Caco-2 (cell line): ENCODE measurements at regions not wholly inside any gene's neighbourhood (a gene's known extent, or its start where the extent isn't known, plus 50 kb on each side); places are given as distances from the start of the nearest gene placed in this dataset.

Source experiments
- BruUV-seq: library from RNA; stranded (reverse); fragments of 400-500 nt; replicated peaks from 2 replicates; lab custom pipeline; 2021; lab: Mats Ljungman, UMichigan
- CTCF ChIA-PET: fragments of 300-600 bp; sonication (Branson Sonifier 250); formaldehyde crosslinking; loops from one replicate; lab custom pipeline; 2022; ENCODE audit warnings: antibody characterized with exemption; lab: Charles Lee
- POLR2A ChIA-PET: fragments of 300-600 bp; sonication (Branson Sonifier 250); formaldehyde crosslinking; loops from one replicate; lab custom pipeline; 2022; ENCODE audit warnings: antibody characterized with exemption; lab: Charles Lee
- DNase-seq, 2 experiments: peaks; one replicate each; pipeline versions ENCODE4 v3.0.0 to v3.0.0-alpha.2; 2020 to 2022
- H3K27me3 ChIP-seq: replicated peaks from 2 replicates; pipeline ENCODE4 v1.6.0; 2011; ENCODE audit warnings: low read length; ENCODE audit not compliant: control insufficient read depth, insufficient read depth
- H3K36me3 ChIP-seq: 2 replicates; pipeline ENCODE4 v1.5.1; 2011; ENCODE audit warnings: low read length; ENCODE audit not compliant: control insufficient read depth, insufficient read depth
- H3K4me1 ChIP-seq: fragments of 250-450 bp; sonication (Bioruptor Pico); 2 replicates; pipeline ENCODE4 v1.5.1; 2020; ENCODE audit warnings: mild to moderate bottlenecking
- H3K4me3 ChIP-seq: 2 replicates; pipeline ENCODE4 v1.5.1; 2011; ENCODE audit warnings: low read depth, mild to moderate bottlenecking, control low read depth, low read length
- H3K9me3 ChIP-seq: fragments of 250-450 bp; sonication (Bioruptor Pico); 2 replicates; pipeline ENCODE4 v1.5.1; 2020; ENCODE audit warnings: mild to moderate bottlenecking, moderate library complexity
- H3K27ac Mint-ChIP-seq: one replicate; pipeline ENCODE4 v1.8.0; 2022; ENCODE audit warnings: mixed read lengths; ENCODE audit not compliant: unreplicated experiment
- H3K27me3 Mint-ChIP-seq: one replicate; pipeline ENCODE4 v1.8.0; 2022; ENCODE audit warnings: mixed read lengths; ENCODE audit not compliant: insufficient read depth, unreplicated experiment
- H3K36me3 Mint-ChIP-seq: one replicate; pipeline ENCODE4 v1.8.0; 2022; ENCODE audit warnings: mild to moderate bottlenecking, mixed read lengths; ENCODE audit not compliant: insufficient read depth, unreplicated experiment
- H3K4me1 Mint-ChIP-seq: one replicate; pipeline ENCODE4 v1.8.0; 2022; ENCODE audit warnings: low read depth, mixed read lengths; ENCODE audit not compliant: unreplicated experiment
- H3K4me3 Mint-ChIP-seq: one replicate; pipeline ENCODE4 v1.8.0; 2022; ENCODE audit warnings: mild to moderate bottlenecking, moderate library complexity, mixed read lengths; ENCODE audit not compliant: unreplicated experiment
- H3K9me3 Mint-ChIP-seq: one replicate; pipeline ENCODE4 v1.8.0; 2022; ENCODE audit warnings: mixed read lengths; ENCODE audit not compliant: unreplicated experiment
- intact Hi-C: fragments of 100-400 bp; cut with micrococcal nuclease; formaldehyde crosslinking; loops from one replicate; pipeline ENCODE4 v1.10.0; 2022; ENCODE audit not compliant: unreplicated experiment
- TF ChIP-seq, protein P1 (sequence below), 2 experiments: fragments of 200-600 bp in 1 of 2; IDR thresholded peaks; 1 replicate in 1 of 2; 2 replicates in 1 of 2; pipeline versions ENCODE4 v1.5.1 to v1.8.0; 2011 to 2022; ENCODE audit warnings: antibody characterized with exemption in 1 of 2, control low read depth in 1 of 2, inconsistent platforms in 1 of 2, low read depth in 1 of 2, low read length in 1 of 2, mild to moderate bottlenecking in 1 of 2, moderate library complexity in 1 of 2; ENCODE audit not compliant: insufficient read depth in 1 of 2, severe bottlenecking in 1 of 2, unreplicated experiment in 1 of 2

DNA sequence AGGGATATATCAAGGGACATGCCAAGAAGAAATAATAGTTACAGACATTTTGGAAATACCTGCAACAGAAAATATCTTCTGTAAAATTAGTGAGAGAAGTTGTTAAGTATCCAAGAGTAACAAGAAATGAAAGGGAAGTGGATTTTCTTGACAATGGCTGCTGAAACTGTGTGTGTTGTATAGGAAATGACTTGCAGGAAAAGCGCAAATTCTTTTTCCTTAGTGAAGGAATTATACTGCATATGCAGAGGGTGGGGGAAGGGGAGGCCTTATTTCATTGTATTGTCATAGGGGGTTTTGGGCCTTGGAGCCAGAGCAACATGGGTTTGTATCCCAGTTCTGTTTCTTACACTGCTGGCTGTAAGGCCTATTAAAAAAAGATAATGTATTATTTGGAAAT is 84.4 kb upstream of the DDHD1 start:
- H3K36me3 Mint-ChIP-seq, result no peaks in the 10 kb centered on the region
- no peaks in the 10 kb centered on the region for H3K27me3 ChIP-seq
- no peaks in the 10 kb centered on the region for H3K27me3 Mint-ChIP-seq
- ChIA-PET CTCF (no interaction called here), POLR2A (no interaction called here)
- H3K9me3 ChIP-seq, result no peaks in the 10 kb centered on the region
- H3K4me3 ChIP-seq, result no peak overlapping the region
- intact Hi-C loops, result no loop called here
- BruUV-seq, result no TSS peak
- TF ChIP-seq, protein P1, sequence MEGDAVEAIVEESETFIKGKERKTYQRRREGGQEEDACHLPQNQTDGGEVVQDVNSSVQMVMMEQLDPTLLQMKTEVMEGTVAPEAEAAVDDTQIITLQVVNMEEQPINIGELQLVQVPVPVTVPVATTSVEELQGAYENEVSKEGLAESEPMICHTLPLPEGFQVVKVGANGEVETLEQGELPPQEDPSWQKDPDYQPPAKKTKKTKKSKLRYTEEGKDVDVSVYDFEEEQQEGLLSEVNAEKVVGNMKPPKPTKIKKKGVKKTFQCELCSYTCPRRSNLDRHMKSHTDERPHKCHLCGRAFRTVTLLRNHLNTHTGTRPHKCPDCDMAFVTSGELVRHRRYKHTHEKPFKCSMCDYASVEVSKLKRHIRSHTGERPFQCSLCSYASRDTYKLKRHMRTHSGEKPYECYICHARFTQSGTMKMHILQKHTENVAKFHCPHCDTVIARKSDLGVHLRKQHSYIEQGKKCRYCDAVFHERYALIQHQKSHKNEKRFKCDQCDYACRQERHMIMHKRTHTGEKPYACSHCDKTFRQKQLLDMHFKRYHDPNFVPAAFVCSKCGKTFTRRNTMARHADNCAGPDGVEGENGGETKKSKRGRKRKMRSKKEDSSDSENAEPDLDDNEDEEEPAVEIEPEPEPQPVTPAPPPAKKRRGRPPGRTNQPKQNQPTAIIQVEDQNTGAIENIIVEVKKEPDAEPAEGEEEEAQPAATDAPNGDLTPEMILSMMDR (IDR thresholded peaks at IDR 0.05; ENCODE audit: insufficient read depth in 1 of 2, low read depth in 1 of 2, low read length in 1 of 2, severe bottlenecking in 1 of 2, unreplicated experiment in 1 of 2), result no peak
- no peak overlapping the region for H3K4me3 Mint-ChIP-seq
- H3K36me3 ChIP-seq, result no peaks in the 10 kb centered on the region
- DNase-seq, result no peak
- H3K4me1 ChIP-seq, result no peaks in the 10 kb centered on the region
- H3K27ac Mint-ChIP-seq, result no peak overlapping the region
- H3K9me3 Mint-ChIP-seq, result peaks cover 21% of the 10 kb centered on the region
- H3K4me1 Mint-ChIP-seq, result no peaks in the 10 kb centered on the region

DNA sequence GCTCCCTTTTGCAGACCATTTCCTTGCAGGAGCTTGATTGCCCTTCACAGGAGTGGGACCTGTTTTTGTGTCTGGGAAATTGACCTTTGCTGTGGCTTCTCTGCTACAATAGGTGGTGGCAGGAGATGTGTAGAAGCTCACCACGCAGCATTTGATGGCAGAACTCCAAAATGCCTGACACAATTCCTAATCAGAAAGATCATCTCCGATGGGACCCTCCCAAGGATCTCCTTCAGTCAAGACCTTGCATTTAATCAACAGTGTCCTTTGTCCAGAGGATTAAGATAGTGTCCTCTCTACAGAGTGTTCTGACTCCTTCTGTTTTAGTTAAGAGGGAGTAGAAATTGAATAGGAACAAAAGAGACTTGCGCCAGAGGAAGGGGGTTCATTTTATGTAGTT is 83.6 kb upstream of the DDHD1 start:
- ChIA-PET POLR2A (no interaction called here), CTCF (no interaction called here)
- no peaks in the 10 kb centered on the region for H3K4me1 Mint-ChIP-seq
- Histone ChIP-seq H3K27me3 (no peaks in the 10 kb centered on the region), H3K9me3 (no peaks in the 10 kb centered on the region), H3K4me3 (no peak overlapping the region), H3K36me3 (no peaks in the 10 kb centered on the region), H3K4me1 (no peaks in the 10 kb centered on the region)
- peaks cover 13% of the 10 kb centered on the region for H3K9me3 Mint-ChIP-seq
- no peak for DNase-seq
- intact Hi-C loops, result no loop called here
- no TSS peak for BruUV-seq
- H3K27me3 Mint-ChIP-seq, result no peaks in the 10 kb centered on the region
- H3K4me3 Mint-ChIP-seq, result no peak overlapping the region
- no peaks in the 10 kb centered on the region for H3K36me3 Mint-ChIP-seq
- TF ChIP-seq, protein P1 (IDR thresholded peaks at IDR 0.05; ENCODE audit: insufficient read depth in 1 of 2, low read depth in 1 of 2, low read length in 1 of 2, severe bottlenecking in 1 of 2, unreplicated experiment in 1 of 2), result no peak
- no peak overlapping the region for H3K27ac Mint-ChIP-seq

DNA sequence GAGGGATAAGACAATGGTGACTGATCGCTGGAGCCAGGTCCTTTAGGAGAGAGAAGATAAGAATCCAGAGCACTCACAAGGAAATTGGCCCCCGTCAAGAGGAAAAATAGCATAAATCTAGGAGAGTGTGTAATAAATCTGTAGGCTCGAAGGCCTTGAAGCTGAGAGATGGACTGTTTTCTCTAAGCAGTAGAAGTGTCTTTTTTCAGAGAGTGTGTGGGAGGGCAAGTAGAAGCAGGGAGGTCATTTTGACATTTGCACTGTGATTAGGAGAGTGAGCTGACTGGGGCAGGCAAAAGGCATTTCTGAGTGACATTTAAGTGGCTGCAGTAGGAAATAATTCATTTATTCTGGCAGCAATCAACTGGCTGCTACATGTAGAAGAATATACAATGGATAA is 78.0 kb upstream of the DDHD1 start:
- POLR2A ChIA-PET, result no interaction called here
- no peaks in the 10 kb centered on the region for H3K36me3 ChIP-seq
- TF ChIP-seq, protein P1 (IDR thresholded peaks at IDR 0.05; ENCODE audit: insufficient read depth in 1 of 2, low read depth in 1 of 2, low read length in 1 of 2, severe bottlenecking in 1 of 2, unreplicated experiment in 1 of 2), result no peak
- Mint-ChIP-seq H3K27me3 (peaks cover 3% of the 10 kb centered on the region), H3K4me1 (no peaks in the 10 kb centered on the region), H3K27ac (no peak overlapping the region), H3K9me3 (peaks cover 11% of the 10 kb centered on the region), H3K4me3 (no peak overlapping the region), H3K36me3 (no peaks in the 10 kb centered on the region)
- CTCF ChIA-PET, result no interaction called here
- no peak overlapping the region for H3K4me3 ChIP-seq
- H3K4me1 ChIP-seq, result no peaks in the 10 kb centered on the region
- H3K27me3 ChIP-seq, result no peaks in the 10 kb centered on the region
- DNase-seq, result no peak
- BruUV-seq, result no TSS peak
- no peaks in the 10 kb centered on the region for H3K9me3 ChIP-seq
- intact Hi-C loops, result no loop called here
